H9 (cell line): ENCODE measurements at regions not wholly inside any gene's neighbourhood (a gene's known extent, or its start where the extent isn't known, plus 50 kb on each side); places are given as distances from the start of the nearest gene placed in this dataset.

Source experiments
- DNase-seq: peaks from one replicate; pipeline ENCODE4 v3.0.0-alpha.2; 2017
- H2AFZ ChIP-seq: one replicate; pipeline ENCODE4 v1.6.1; 2013; ENCODE audit warnings: mild to moderate bottlenecking, low read length, control low read depth, moderate library complexity
- H2AK5ac ChIP-seq: 2 replicates; pipeline ENCODE4 v1.6.1; 2013; ENCODE audit warnings: low read length, control low read depth, mixed read lengths; ENCODE audit not compliant: insufficient read length
- H2BK120ac ChIP-seq: one replicate; pipeline ENCODE4 v1.6.1; 2013; ENCODE audit warnings: low read depth, mild to moderate bottlenecking, low read length, control low read depth, inconsistent platforms; ENCODE audit not compliant: poor library complexity, severe bottlenecking
- H2BK12ac ChIP-seq: 2 replicates; pipeline ENCODE4 v1.6.1; 2013; ENCODE audit warnings: low read length, control low read depth, mixed read lengths, low read depth; ENCODE audit not compliant: insufficient read length
- H2BK15ac ChIP-seq: 2 replicates; pipeline ENCODE4 v1.6.1; 2013; ENCODE audit warnings: low read depth, low read length, control low read depth
- H2BK20ac ChIP-seq: one replicate; pipeline ENCODE4 v1.6.1; 2013; ENCODE audit warnings: low read depth, mild to moderate bottlenecking, low read length, control low read depth, inconsistent platforms; ENCODE audit not compliant: poor library complexity, severe bottlenecking
- H2BK5ac ChIP-seq: 2 replicates; pipeline ENCODE4 v1.6.1; 2013; ENCODE audit warnings: low read length, control low read depth, mixed read lengths; ENCODE audit not compliant: insufficient read length
- H3K14ac ChIP-seq: 2 replicates; pipeline ENCODE4 v1.6.1; 2013; ENCODE audit warnings: low read length, control low read depth; ENCODE audit not compliant: insufficient read depth
- H3K18ac ChIP-seq: 2 replicates; pipeline ENCODE4 v1.6.1; 2013; ENCODE audit warnings: low read depth, mild to moderate bottlenecking, mixed read lengths, low read length, control low read depth; ENCODE audit not compliant: insufficient read length
- H3K23ac ChIP-seq: 2 replicates; pipeline ENCODE4 v1.6.1; 2013; ENCODE audit warnings: low read length, control low read depth, mixed read lengths, low read depth; ENCODE audit not compliant: insufficient read length
- H3K23me2 ChIP-seq: 2 replicates; pipeline ENCODE4 v1.6.1; 2013; ENCODE audit warnings: low read depth, mild to moderate bottlenecking, mixed read lengths, low read length, control low read depth; ENCODE audit not compliant: insufficient read length, poor library complexity, severe bottlenecking
- H3K27ac ChIP-seq: 2 replicates; pipeline ENCODE4 v1.5.1; 2013; ENCODE audit warnings: low read length, control low read depth, mixed read lengths, low read depth; ENCODE audit not compliant: insufficient read length
- H3K27me3 ChIP-seq: 2 replicates; pipeline ENCODE4 v1.6.1; 2013; ENCODE audit warnings: low read length, control low read depth, inconsistent platforms; ENCODE audit not compliant: insufficient read depth
- H3K4ac ChIP-seq: 2 replicates; pipeline ENCODE4 v1.6.1; 2013; ENCODE audit warnings: low read depth, mild to moderate bottlenecking, control low read depth, inconsistent platforms, low read length, moderate library complexity
- H3K4me1 ChIP-seq: 2 replicates; pipeline ENCODE4 v1.6.1; 2013; ENCODE audit warnings: low read length, control low read depth, inconsistent platforms; ENCODE audit not compliant: insufficient read depth
- H3K4me2 ChIP-seq: 2 replicates; pipeline ENCODE4 v1.6.1; 2013; ENCODE audit warnings: low read length, control low read depth, mixed read lengths; ENCODE audit not compliant: insufficient read length, insufficient read depth
- H3K56ac ChIP-seq: 2 replicates; pipeline ENCODE4 v1.6.1; 2013; ENCODE audit warnings: low read depth, mild to moderate bottlenecking, mixed read lengths, low read length, control low read depth; ENCODE audit not compliant: insufficient read length
- H3K79me1 ChIP-seq: 2 replicates; pipeline ENCODE4 v1.6.1; 2013; ENCODE audit warnings: low read depth, mild to moderate bottlenecking, moderate library complexity, low read length, control low read depth, inconsistent platforms; ENCODE audit not compliant: insufficient read depth, poor library complexity, severe bottlenecking
- H3K79me2 ChIP-seq: 2 replicates; pipeline ENCODE4 v1.6.1; 2013; ENCODE audit warnings: low read length, control low read depth, inconsistent platforms; ENCODE audit not compliant: insufficient read depth
- H3K9ac ChIP-seq: 2 replicates; pipeline ENCODE4 v1.6.1; 2013; ENCODE audit warnings: low read length, control low read depth, mixed read lengths; ENCODE audit not compliant: insufficient read length; ENCODE audit errors: extremely low read depth
- H3K9me3 ChIP-seq: one replicate; pipeline ENCODE4 v1.6.1; 2013; ENCODE audit warnings: low read depth, low read length, inconsistent platforms; ENCODE audit not compliant: control insufficient read depth
- H3T11ph ChIP-seq: one replicate; pipeline ENCODE4 v1.6.1; 2013; ENCODE audit warnings: mild to moderate bottlenecking, low read length, control low read depth, inconsistent platforms
- H4K20me1 ChIP-seq: one replicate; pipeline ENCODE4 v1.6.1; 2013; ENCODE audit not compliant: control insufficient read depth, insufficient read length, insufficient read depth
- H4K5ac ChIP-seq: 2 replicates; pipeline ENCODE4 v1.6.1; 2013; ENCODE audit warnings: low read depth, mild to moderate bottlenecking, mixed read lengths, low read length, control low read depth; ENCODE audit not compliant: insufficient read length
- H4K8ac ChIP-seq: replicated peaks from 2 replicates; pipeline ENCODE4 v1.6.1; 2013; ENCODE audit warnings: low read length, control low read depth, mixed read lengths, low read depth; ENCODE audit not compliant: insufficient read length
- H4K91ac ChIP-seq: 2 replicates; pipeline ENCODE4 v1.6.1; 2013; ENCODE audit warnings: low read depth, mild to moderate bottlenecking, moderate library complexity, mixed read lengths, low read length, control low read depth; ENCODE audit not compliant: insufficient read length
- H3K27ac Mint-ChIP-seq, 3 experiments: 2 replicates in 2 of 3; 3 replicates in 1 of 3; pipeline ENCODE4 v1.8.0; 2020 to 2021; ENCODE audit warnings: mixed read lengths in 3 of 3, mild to moderate bottlenecking in 1 of 3, moderate library complexity in 1 of 3
- H3K27me3 Mint-ChIP-seq: 2 replicates; pipeline ENCODE4 v1.8.0; 2021; ENCODE audit warnings: low read depth, mild to moderate bottlenecking, moderate library complexity, mixed read lengths
- H3K36me3 Mint-ChIP-seq, 3 experiments: 2 replicates in 2 of 3; 3 replicates in 1 of 3; pipeline ENCODE4 v1.8.0; 2020 to 2021; ENCODE audit warnings: low read depth in 3 of 3, mixed read lengths in 3 of 3; ENCODE audit not compliant: insufficient read depth in 1 of 3
- H3K4me1 Mint-ChIP-seq, 2 experiments: 2 replicates each; pipeline ENCODE4 v1.8.0; 2020; ENCODE audit warnings: mixed read lengths in 2 of 2
- H3K4me3 Mint-ChIP-seq, 2 experiments: 2 replicates in 1 of 2; 3 replicates in 1 of 2; pipeline ENCODE4 v1.8.0; 2020 to 2021; ENCODE audit warnings: mild to moderate bottlenecking in 2 of 2, mixed read lengths in 2 of 2, moderate library complexity in 1 of 2
- H3K9me3 Mint-ChIP-seq, 2 experiments: 2 replicates in 1 of 2; 3 replicates in 1 of 2; pipeline ENCODE4 v1.8.0; 2020; ENCODE audit warnings: mild to moderate bottlenecking in 2 of 2, mixed read lengths in 2 of 2, moderate library complexity in 1 of 2
- CTCF ChIP-seq: fragments of 200-600 bp; sonication (generic); conservative IDR thresholded peaks from 3 replicates; pipeline ENCODE4 v1.8.0; 2021; ENCODE audit warnings: antibody characterized with exemption, mild to moderate bottlenecking
- WGBS: extraction: QIAGEN DNeasy Blood & Tissue Kit; methylation state at CpG from one replicate; pipeline ENCODE4 v1.1.7; 2013; ENCODE audit warnings: missing lambda C conversion rate, low lambda C conversion rate, mixed read lengths; ENCODE audit not compliant: insufficient read length; ENCODE audit errors: extremely low coverage; 5-methylcytosine and 5-hydroxymethylcytosine counted together

GRCh38 chr16:31700200-31700529, 172.5 kb downstream of the AHSP start:
- Histone ChIP-seq H3K23ac (no peak overlapping the region), H3K18ac (no peak overlapping the region), H4K8ac (no peak overlapping the region), H2AFZ (no peak overlapping the region), H3K4me1 (no peaks in the 10 kb centered on the region), H2BK5ac (no peak overlapping the region), H4K5ac (no peak overlapping the region), H3K23me2 (peaks cover 4% of the 10 kb centered on the region), H3K27me3 (no peaks in the 10 kb centered on the region), H4K91ac (no peak overlapping the region), H3K9me3 (no peaks in the 10 kb centered on the region), H2BK120ac (no peak overlapping the region), H3K14ac (no peak overlapping the region), H3K9ac (no peak overlapping the region), H4K20me1 (no peaks in the 10 kb centered on the region), H3T11ph (no peak overlapping the region), H3K27ac (no peak overlapping the region), H3K56ac (no peak overlapping the region), H3K4me2 (peak overlapping the region; percentile 91), H3K79me2 (peaks cover 6% of the 10 kb centered on the region; the same call in 1 of the 2 replicates), H2BK12ac (no peak overlapping the region), H2AK5ac (no peak overlapping the region), H3K79me1 (peaks cover 3% of the 10 kb centered on the region), H2BK20ac (no peak overlapping the region), H3K4ac (no peak overlapping the region), H2BK15ac (no peak overlapping the region)
- peak; percentile 94 for DNase-seq
- Mint-ChIP-seq H3K4me3 (peak overlapping the region; percentile 86 to 89), H3K4me1 (peaks cover 9% of the 10 kb centered on the region in 2 experiments), H3K27ac (no peak overlapping the region), H3K27me3 (peaks cover 4% of the 10 kb centered on the region), H3K36me3 (peaks cover 20 to 29% (median 25%) of the 10 kb centered on the region in 3 experiments), H3K9me3 (no peaks in the 10 kb centered on the region; a peak in 1 of 5 replicates)
- TF ChIP-seq CTCF: no peak
- no CpG with 5 or more reads among the region's 8 CpGs for WGBS
